ENCODE measurements at regions not wholly inside any gene's neighbourhood (a gene's known extent, or its start where the extent isn't known, plus 50 kb on each side); places are given as distances from the start of the nearest gene placed in this dataset.

DNA sequence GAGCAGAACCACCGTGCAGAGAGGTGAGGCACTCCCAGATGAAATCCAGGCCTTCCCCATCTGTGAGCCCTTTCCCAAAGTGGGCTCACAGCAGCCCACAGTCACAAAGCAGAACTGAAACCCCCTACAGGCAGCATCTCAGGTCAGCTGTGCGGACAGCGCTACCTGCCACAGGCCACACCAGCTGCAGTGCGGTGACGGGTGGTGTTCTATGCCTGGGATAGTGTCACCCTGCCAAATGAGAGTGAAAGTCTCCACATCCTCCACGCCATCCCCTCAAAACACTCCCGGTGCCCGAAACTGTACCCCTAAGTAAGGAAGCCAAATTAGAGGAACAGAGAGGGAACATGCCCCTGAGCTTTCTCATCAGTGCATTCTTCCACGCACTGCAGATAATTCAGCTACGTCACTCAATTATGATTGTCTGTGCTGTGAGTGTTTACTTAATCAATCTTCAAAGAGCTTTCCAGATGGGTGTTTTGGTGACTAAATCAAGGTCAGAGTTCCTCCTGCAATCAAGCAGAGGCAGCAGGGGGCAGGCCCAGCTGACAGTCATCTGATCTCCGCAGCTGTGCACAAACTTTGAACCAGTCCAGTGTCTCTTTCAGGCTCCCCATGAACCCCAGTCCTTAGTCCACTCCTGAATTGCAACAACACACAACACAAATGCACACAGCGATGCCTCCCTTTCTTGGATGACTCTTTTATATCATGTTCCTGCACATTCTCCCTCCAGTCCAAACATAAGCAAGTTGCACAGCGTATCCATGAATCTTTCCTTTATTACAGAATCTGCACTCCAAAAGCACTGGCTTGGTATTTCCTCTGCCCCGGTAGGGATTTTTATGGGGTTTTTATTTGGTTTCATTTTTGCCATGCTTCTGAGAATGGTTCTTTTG, 150.0 kb downstream of the TOMM20 start:
- H3K27me3 ChIP-seq (ENCODE audit: control insufficient read depth in 1 of 2, insufficient read depth in 2 of 2, low read length in 2 of 2), result no peaks in the 10 kb centered on the region

DNA sequence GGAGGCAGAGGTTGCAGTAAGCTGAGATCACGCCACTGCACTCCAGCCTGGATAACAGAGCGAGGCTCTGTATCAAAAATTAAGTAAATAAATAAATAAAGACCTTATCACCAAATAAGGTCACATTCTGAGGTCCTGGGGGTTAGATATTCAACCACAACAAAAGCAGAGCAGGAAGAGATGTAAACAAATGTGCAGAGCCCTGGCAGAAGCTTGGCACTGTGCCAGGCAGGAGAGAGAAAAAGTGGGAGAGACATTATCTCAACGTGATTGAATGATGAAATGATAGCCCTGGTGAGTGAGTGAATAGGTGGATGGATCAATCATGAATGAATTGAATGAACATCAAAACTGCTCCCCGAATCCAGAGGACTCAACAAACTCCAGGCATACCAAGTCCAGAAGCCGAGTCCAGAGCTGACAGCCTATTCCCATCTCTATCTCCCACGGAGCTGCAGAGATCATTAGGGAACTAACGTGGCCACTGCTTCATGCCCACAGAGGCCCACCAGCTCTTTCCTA, 150.7 kb downstream of the TOMM20 start:
- Histone ChIP-seq H3K4me1 (ENCODE audit: control insufficient read depth, insufficient read depth, low read length) (peaks cover 60% of the 10 kb centered on the region), H3K27me3 (ENCODE audit: control insufficient read depth in 1 of 2, insufficient read depth in 2 of 2, low read length in 2 of 2) (no peaks in the 10 kb centered on the region), H3K9me3 (ENCODE audit: control insufficient read depth in 2 of 2, low read length in 2 of 2) (no peaks in the 10 kb centered on the region), H3K9ac (ENCODE audit: low read length in 2 of 2) (peak overlapping the region; percentile 47 to 54), H3K36me3 (ENCODE audit: control insufficient read depth in 2 of 2, insufficient read depth in 2 of 2, low read length in 2 of 2) (no peaks in the 10 kb centered on the region), H3K27ac (ENCODE audit: low read length) (peak overlapping the region; percentile 96), H3K4me3 (ENCODE audit: low read length in 2 of 2) (no peak overlapping the region)

More for the DNA sequence above, 150.0 kb downstream of the TOMM20 start:
- H3K4me3 ChIP-seq (ENCODE audit: low read length in 2 of 2), result peak overlapping the region in 1 of 2 donors; percentile 22
- H3K27ac ChIP-seq (ENCODE audit: low read length), result peak overlapping the region; percentile 96
- peak overlapping the region; percentile 47 to 54 for H3K9ac ChIP-seq (ENCODE audit: low read length in 2 of 2)
- H3K4me1 ChIP-seq (ENCODE audit: control insufficient read depth, insufficient read depth, low read length), result peaks cover 59% of the 10 kb centered on the region
- H3K36me3 ChIP-seq (ENCODE audit: control insufficient read depth in 2 of 2, insufficient read depth in 2 of 2, low read length in 2 of 2), result no peaks in the 10 kb centered on the region
- no peaks in the 10 kb centered on the region for H3K9me3 ChIP-seq (ENCODE audit: control insufficient read depth in 2 of 2, low read length in 2 of 2)

DNA sequence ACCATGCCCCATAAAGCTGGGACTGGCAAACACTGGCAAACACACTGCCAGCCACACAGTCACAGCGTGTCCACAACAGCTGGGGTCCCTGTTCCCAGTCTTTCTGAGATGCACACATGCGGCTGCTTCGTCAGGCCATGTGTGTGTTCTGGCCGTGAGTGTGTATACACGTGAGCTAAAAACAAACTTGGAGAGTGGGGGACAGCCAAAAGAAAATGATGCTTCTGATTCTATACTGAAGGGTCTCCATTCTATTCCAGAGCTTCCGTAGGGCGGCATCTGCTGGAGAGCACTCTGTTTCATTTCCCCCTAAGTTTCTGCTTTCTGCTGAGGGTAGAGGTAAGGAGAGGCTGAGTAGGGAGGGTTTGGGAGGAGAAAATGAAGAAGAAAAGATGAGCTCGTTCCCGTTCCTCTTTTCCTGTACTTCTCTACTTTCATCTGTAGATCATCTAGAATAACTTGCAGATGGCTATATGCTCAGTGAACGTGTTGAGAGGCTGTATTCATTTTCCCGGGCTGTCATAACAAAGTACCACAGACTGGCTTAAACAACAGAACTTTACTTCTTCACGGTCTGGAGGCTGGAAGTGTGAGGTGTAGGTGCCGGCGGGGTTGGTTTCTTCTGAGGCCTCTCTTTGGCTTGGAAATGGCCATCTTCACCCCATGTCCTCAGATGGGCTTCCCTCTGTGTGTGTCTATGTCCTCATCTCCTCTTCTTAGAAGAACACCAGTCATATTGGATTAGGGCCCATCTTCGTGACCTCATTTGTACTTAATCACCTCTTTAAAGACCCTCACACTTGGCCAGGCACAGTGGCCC, 151.6 kb downstream of the TOMM20 start:
- no peaks in the 10 kb centered on the region for H3K27me3 ChIP-seq (ENCODE audit: control insufficient read depth in 1 of 2, insufficient read depth in 2 of 2, low read length in 2 of 2)
- peak overlapping the region; percentile 96 for H3K27ac ChIP-seq (ENCODE audit: low read length)
- no peaks in the 10 kb centered on the region for H3K36me3 ChIP-seq (ENCODE audit: control insufficient read depth in 2 of 2, insufficient read depth in 2 of 2, low read length in 2 of 2)
- H3K4me3 ChIP-seq (ENCODE audit: low read length in 2 of 2), result no peak overlapping the region
- peaks cover 69% of the 10 kb centered on the region for H3K4me1 ChIP-seq (ENCODE audit: control insufficient read depth, insufficient read depth, low read length)
- H3K9me3 ChIP-seq (ENCODE audit: control insufficient read depth in 2 of 2, low read length in 2 of 2), result no peaks in the 10 kb centered on the region
- H3K9ac ChIP-seq (ENCODE audit: low read length in 2 of 2), result no peak overlapping the region

DNA sequence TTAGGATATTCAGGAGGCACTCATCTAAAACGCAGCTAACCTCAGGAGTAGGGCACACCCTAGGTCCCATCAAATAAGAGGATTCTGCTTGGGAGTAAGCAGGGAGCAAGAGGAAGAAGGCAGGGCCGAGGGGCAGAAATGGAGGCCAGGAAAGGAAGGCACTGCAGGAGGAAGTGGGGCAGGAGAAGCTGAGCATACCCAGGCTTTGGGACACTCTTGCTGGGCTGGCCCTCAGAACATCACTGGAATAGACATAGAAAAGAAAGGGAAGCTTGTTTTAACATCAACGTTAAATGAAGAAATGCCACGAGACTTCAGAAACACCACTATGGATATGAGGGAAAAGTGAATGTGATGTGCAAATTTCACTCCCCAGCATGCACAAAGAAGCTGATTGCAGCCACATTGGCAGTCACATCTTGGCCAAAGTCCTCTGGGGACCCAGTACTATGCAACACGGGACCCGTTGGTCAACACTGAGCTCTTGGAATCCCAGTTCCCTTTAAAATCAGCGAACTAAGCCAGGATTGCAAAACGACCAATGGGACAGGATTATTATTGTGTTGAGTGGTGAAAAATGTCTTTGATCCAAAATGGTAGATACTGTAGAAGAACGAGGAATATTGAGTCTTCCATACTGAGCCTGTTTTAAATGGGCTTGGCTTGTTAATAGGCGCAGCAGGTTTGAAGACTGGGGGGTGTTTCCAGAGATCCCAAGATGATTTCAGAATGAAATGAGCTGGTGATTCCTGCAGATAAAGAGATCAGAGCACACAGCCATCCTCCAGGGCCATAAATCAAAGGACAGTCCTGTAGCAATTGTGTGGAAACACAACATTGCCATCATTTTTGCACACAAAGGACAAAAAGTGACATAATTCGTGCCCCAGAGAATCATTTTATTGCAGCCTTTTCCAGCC, 152.4 kb downstream of the TOMM20 start:
- Histone ChIP-seq H3K27me3 (ENCODE audit: control insufficient read depth in 1 of 2, insufficient read depth in 2 of 2, low read length in 2 of 2) (no peaks in the 10 kb centered on the region), H3K9ac (ENCODE audit: low read length in 2 of 2) (no peak overlapping the region), H3K9me3 (ENCODE audit: control insufficient read depth in 2 of 2, low read length in 2 of 2) (no peaks in the 10 kb centered on the region), H3K4me3 (ENCODE audit: low read length in 2 of 2) (no peak overlapping the region), H3K27ac (ENCODE audit: low read length) (peak overlapping the region; percentile 96), H3K36me3 (ENCODE audit: control insufficient read depth in 2 of 2, insufficient read depth in 2 of 2, low read length in 2 of 2) (no peaks in the 10 kb centered on the region), H3K4me1 (ENCODE audit: control insufficient read depth, insufficient read depth, low read length) (peaks cover 70% of the 10 kb centered on the region)

DNA sequence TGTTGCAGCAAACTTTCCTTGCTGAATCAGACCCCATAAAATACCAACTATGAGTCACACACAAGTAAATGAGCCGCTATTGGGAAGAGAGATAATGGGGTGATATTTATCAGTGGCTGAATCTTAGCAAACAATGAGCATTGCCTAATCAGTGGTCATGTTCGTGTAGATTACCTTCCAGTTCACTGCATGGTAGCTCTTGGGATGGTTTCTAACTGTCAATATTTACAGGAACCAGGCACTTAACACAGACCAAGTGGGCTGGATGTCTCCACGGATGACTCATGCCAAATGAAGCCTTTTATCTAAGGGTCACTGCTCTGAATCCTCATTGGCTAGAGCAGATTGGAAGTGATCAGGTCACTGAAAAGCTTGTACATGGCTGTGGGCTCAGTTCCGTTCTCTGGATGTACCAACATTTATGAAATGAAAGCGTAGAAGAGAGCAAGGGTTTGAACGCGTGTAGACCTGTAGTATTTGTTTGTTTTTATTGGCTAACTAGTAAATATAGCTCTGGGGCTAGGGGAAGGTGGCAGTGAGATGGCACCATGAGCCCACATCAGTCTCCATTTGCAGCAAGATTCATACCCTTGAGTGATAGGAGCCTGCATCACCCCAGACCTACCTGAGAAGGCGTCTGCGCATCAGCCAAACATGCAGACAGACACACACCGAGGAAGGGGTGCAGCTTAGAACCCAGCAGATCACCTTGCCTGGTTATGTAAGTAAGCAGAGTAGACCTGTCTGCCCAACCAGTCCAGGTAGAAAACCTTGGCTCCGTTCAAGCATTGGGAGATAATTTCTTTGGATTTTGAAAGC, 153.3 kb downstream of the TOMM20 start:
- Histone ChIP-seq H3K27me3 (ENCODE audit: control insufficient read depth in 1 of 2, insufficient read depth in 2 of 2, low read length in 2 of 2) (no peaks in the 10 kb centered on the region), H3K4me3 (ENCODE audit: low read length in 2 of 2) (no peak overlapping the region), H3K36me3 (ENCODE audit: control insufficient read depth in 2 of 2, insufficient read depth in 2 of 2, low read length in 2 of 2) (no peaks in the 10 kb centered on the region), H3K4me1 (ENCODE audit: control insufficient read depth, insufficient read depth, low read length) (peaks cover 70% of the 10 kb centered on the region), H3K27ac (ENCODE audit: low read length) (peak overlapping the region; percentile 53), H3K9ac (ENCODE audit: low read length in 2 of 2) (no peak overlapping the region), H3K9me3 (ENCODE audit: control insufficient read depth in 2 of 2, low read length in 2 of 2) (no peaks in the 10 kb centered on the region)

DNA sequence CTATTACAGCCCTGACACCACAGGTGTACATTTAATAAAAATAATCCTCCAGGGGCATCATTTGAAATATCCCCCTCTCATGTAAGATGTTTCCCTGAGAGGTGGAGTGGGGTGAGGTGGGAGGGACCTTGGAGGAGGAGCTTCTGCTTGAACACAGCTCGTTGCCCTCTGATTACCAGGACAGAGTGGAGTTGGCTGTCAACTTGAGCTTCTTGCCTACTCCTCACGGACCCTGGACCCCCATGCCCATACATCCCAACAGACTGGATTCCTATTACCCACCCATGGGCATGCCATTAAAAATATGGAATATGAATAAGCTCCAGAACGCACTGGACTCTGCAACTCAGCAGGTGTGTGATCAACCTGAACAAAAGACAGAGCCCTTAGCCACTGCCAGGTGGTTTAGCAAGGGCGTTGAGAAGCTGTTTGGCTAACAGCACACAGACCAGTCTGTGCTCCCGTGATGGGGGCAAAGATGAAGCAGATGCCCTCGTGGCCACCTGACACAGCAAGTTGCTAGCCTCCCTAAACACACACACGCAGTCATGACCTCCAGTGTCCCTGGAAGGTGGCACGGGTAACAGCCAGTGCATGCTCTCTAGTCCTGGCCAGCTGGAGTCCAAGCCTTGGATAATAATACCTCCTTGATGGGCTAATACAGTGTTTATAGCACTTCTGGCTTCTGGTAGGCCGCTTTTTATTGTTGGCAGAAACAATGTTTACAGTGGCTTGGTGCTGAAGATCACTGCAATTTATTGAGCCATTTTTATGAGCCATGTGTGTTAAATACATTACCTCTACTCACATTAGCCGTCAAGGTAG, 155.0 kb downstream of the TOMM20 start:
- H3K9ac ChIP-seq (ENCODE audit: low read length in 2 of 2), result no peak overlapping the region
- peaks cover 70% of the 10 kb centered on the region for H3K4me1 ChIP-seq (ENCODE audit: control insufficient read depth, insufficient read depth, low read length)
- no peaks in the 10 kb centered on the region for H3K9me3 ChIP-seq (ENCODE audit: control insufficient read depth in 2 of 2, low read length in 2 of 2)
- no peaks in the 10 kb centered on the region for H3K36me3 ChIP-seq (ENCODE audit: control insufficient read depth in 2 of 2, insufficient read depth in 2 of 2, low read length in 2 of 2)
- no peak overlapping the region for H3K4me3 ChIP-seq (ENCODE audit: low read length in 2 of 2)
- H3K27ac ChIP-seq (ENCODE audit: low read length), result peak overlapping the region; percentile 97
- H3K27me3 ChIP-seq (ENCODE audit: control insufficient read depth in 1 of 2, insufficient read depth in 2 of 2, low read length in 2 of 2), result no peaks in the 10 kb centered on the region

DNA sequence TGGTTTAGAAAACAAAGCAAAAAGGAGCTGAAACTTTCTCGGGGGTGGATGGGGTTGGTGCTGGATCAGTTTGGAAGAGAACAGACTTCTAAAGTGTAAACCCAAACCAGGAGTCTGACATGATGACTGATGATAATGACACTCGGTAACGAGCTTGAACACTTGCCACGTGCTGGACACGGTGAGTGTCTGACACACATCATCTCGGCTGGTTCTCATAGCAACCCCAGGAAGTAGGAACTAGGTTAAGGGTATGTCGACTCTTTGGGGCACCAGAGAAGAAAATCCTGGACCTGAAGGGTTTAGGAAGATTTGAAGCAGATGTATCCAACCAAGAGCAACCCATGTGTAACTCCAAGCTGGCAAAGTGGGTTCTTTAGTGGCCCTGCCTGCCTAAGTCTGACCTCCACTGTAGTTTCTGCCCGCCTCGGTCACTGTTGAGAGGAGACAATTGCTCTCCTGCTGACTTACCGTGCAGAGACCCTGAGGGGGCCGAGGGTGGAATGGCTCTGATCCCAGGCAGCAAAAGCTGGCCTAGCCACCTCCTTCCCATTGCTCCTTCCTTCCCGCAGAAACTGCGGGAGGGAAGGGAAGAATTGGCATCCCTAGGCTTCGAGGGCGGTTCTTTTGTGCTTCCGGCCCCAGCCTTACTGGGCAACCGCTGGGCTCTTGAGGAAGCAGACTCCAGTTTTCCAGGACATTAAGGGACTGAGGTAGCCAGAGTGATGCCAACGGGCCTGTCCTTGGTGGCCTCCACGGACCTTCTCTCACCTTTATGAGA, 156.0 kb downstream of the TOMM20 start:
- Histone ChIP-seq H3K4me1 (ENCODE audit: control insufficient read depth, insufficient read depth, low read length) (peaks cover 64% of the 10 kb centered on the region), H3K27ac (ENCODE audit: low read length) (peak overlapping the region; percentile 97), H3K9me3 (ENCODE audit: control insufficient read depth in 2 of 2, low read length in 2 of 2) (no peaks in the 10 kb centered on the region)

DNA sequence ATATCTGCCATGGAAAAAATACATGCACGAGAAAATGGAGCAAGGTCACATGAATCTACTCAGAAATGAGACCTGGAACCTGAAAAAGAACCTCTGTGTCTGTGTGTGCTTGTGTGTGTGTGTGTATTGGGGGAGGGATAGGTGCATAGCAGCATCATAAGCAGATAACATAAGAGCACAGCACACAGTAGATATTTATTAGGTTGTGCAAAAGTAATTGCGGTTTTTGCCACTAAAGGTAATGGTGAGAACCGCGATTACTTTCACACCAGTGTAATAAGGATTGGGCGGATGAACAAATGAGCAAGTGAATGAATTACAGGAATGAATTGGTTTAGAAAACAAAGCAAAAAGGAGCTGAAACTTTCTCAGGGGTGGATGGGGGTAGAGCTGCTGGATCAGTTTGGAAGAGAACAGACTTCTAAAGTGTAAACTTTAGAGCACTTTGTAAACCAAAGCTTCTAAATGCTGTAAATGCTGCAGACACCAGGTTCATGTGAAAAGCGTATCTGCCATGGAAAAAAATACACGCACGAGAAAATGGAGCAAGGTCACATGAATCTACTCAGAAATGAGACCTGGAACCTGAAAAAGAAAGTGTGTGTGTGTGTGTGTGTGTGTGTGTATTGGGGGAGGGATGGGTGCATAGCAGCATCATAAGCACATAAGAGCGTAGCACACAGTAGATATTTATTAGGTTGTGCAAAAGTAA, 156.9 kb downstream of the TOMM20 start:
- peak overlapping the region; percentile 97 for H3K27ac ChIP-seq (ENCODE audit: low read length)
- H3K4me1 ChIP-seq (ENCODE audit: control insufficient read depth, insufficient read depth, low read length), result peaks cover 63% of the 10 kb centered on the region
- H3K36me3 ChIP-seq (ENCODE audit: control insufficient read depth in 2 of 2, insufficient read depth in 2 of 2, low read length in 2 of 2), result no peaks in the 10 kb centered on the region
- H3K9me3 ChIP-seq (ENCODE audit: control insufficient read depth in 2 of 2, low read length in 2 of 2), result no peaks in the 10 kb centered on the region
- peak overlapping the region; percentile 80 to 83 for H3K9ac ChIP-seq (ENCODE audit: low read length in 2 of 2)
- H3K27me3 ChIP-seq (ENCODE audit: control insufficient read depth in 1 of 2, insufficient read depth in 2 of 2, low read length in 2 of 2), result no peaks in the 10 kb centered on the region
- peak overlapping the region in 1 of 2 donors; percentile 8 for H3K4me3 ChIP-seq (ENCODE audit: low read length in 2 of 2)

More for the DNA sequence above, 156.0 kb downstream of the TOMM20 start:
- Histone ChIP-seq H3K36me3 (ENCODE audit: control insufficient read depth in 2 of 2, insufficient read depth in 2 of 2, low read length in 2 of 2) (no peaks in the 10 kb centered on the region), H3K4me3 (ENCODE audit: low read length in 2 of 2) (no peak overlapping the region), H3K9ac (ENCODE audit: low read length in 2 of 2) (no peak overlapping the region), H3K27me3 (ENCODE audit: control insufficient read depth in 1 of 2, insufficient read depth in 2 of 2, low read length in 2 of 2) (no peaks in the 10 kb centered on the region)
